Peyer's patch (tissue), 4 donors: ENCODE measurements at regions not wholly inside any gene's neighbourhood (a gene's known extent, or its start where the extent isn't known, plus 50 kb on each side); places are given as distances from the start of the nearest gene placed in this dataset.

Source experiments
- POLR2A ChIP-seq, 2 donors: fragments of 450-650 bp; IDR thresholded peaks; one replicate each; pipeline ENCODE4 v1.5.1; 2017; ENCODE audit warnings: antibody characterized with exemption in 2 of 2, mild to moderate bottlenecking in 2 of 2, moderate library complexity in 2 of 2
- TF ChIP-seq, protein P1 (sequence below), 6 experiments: fragments of 450-650 bp in 4 of 6; fragments of 200-600 bp in 2 of 6; sonication (generic) in 1 of 6; IDR thresholded peaks; one replicate each; pipeline ENCODE4 v1.5.1; 2017 to 2019; ENCODE audit warnings: antibody characterized with exemption in 6 of 6, mild to moderate bottlenecking in 3 of 6, moderate library complexity in 1 of 6

DNA sequence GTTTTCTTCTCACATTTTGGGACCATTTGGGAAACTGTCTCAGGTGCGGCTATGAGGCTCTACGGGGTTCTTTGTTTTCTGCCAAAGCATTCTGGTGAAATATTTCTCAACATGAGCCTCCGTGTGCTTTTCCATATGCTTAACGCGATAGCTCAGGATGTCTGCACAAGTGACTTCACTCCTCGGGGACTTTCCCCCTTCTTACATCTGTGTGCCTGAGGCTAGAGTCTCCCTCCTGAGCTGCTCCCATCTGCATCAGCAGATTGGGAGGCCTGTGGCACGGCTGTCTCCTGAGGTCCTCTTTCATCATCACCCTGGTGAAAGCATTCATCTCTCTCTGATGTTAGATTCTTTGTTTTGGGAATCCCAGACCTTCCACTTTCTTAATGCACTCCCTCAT is 1190.9 kb downstream of the TYW1 start:
- TF ChIP-seq, protein P1, sequence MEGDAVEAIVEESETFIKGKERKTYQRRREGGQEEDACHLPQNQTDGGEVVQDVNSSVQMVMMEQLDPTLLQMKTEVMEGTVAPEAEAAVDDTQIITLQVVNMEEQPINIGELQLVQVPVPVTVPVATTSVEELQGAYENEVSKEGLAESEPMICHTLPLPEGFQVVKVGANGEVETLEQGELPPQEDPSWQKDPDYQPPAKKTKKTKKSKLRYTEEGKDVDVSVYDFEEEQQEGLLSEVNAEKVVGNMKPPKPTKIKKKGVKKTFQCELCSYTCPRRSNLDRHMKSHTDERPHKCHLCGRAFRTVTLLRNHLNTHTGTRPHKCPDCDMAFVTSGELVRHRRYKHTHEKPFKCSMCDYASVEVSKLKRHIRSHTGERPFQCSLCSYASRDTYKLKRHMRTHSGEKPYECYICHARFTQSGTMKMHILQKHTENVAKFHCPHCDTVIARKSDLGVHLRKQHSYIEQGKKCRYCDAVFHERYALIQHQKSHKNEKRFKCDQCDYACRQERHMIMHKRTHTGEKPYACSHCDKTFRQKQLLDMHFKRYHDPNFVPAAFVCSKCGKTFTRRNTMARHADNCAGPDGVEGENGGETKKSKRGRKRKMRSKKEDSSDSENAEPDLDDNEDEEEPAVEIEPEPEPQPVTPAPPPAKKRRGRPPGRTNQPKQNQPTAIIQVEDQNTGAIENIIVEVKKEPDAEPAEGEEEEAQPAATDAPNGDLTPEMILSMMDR (IDR thresholded peaks at IDR 0.05), result no peak
- no peak for TF ChIP-seq POLR2A (IDR thresholded peaks at IDR 0.05)
